ENCODE measurements at regions not wholly inside any gene's neighbourhood (a gene's known extent, or its start where the extent isn't known, plus 50 kb on each side); places are given as distances from the start of the nearest gene placed in this dataset.

- no peaks in the 10 kb centered on the region for H3K27me3 Mint-ChIP-seq (ENCODE audit: low read depth in 3 of 3)
- intact Hi-C loops (cut with micrococcal nuclease), result no loop called here
- H3K27ac Mint-ChIP-seq, result no peak overlapping the region
Observed at GRCh38 chr5:7244208-7244607, 151.7 kb upstream of the ADCY2 start.

GRCh38 chr5:7245121-7245651 is 150.8 kb upstream of the ADCY2 start:
- Histone ChIP-seq H2AFZ (ENCODE audit: insufficient read depth, low read depth, low read length, poor library complexity, severe bottlenecking) (no peak overlapping the region), H3K27me3 (ENCODE audit: control insufficient read depth in 2 of 2, insufficient read depth in 2 of 2, low read length in 2 of 2) (no peaks in the 10 kb centered on the region), H3K79me2 (ENCODE audit: insufficient read depth, low read length) (no peaks in the 10 kb centered on the region), H3K4me2 (replicated peaks; ENCODE audit: extremely low read depth, low read length, poor library complexity, severe bottlenecking) (no peak overlapping the region), H3K9ac (ENCODE audit: insufficient read depth, low read length, poor library complexity, severe bottlenecking) (no peak overlapping the region), H3K4me3 (replicated peaks in 1 of 3; ENCODE audit: low read depth in 2 of 3, low read length in 3 of 3) (no peak overlapping the region), H3K4me1 (ENCODE audit: control insufficient read depth in 1 of 2, insufficient read depth in 2 of 2, low read length in 2 of 2) (peaks cover 12 to 20% of the 10 kb centered on the region in 2 donors), H3K27ac (ENCODE audit: low read depth in 1 of 2, low read length in 2 of 2) (no peak overlapping the region), H3K36me3 (replicated peaks in 1 of 2; ENCODE audit: control insufficient read depth in 1 of 2, insufficient read depth in 2 of 2, low read length in 2 of 2) (no peaks in the 10 kb centered on the region), H3K9me3 (replicated peaks in 1 of 2; ENCODE audit: control insufficient read depth in 1 of 2, insufficient read depth in 1 of 2, low read length in 2 of 2) (no peaks in the 10 kb centered on the region), H4K20me1 (ENCODE audit: insufficient read depth, low read length) (no peaks in the 10 kb centered on the region)
- Mint-ChIP-seq H3K27ac (no peak overlapping the region), H3K27me3 (ENCODE audit: low read depth in 3 of 3) (no peaks in the 10 kb centered on the region), H3K36me3 (no peaks in the 10 kb centered on the region), H3K4me1 (no peaks in the 10 kb centered on the region), H3K9me3 (no peaks in the 10 kb centered on the region), H3K4me3 (no peak overlapping the region)
- no peak for TF ChIP-seq CTCF (IDR thresholded peaks at IDR 0.05)
- DNase-seq, result no peak
- intact Hi-C loops (cut with micrococcal nuclease), result no loop called here
- no CpG with 5 or more reads among the region's 2 CpGs for WGBS (ENCODE audit: insufficient coverage)

More at GRCh38 chr5:7244208-7244607, 151.7 kb upstream of the ADCY2 start:
- Histone ChIP-seq H3K36me3 (replicated peaks in 1 of 2; ENCODE audit: control insufficient read depth in 1 of 2, insufficient read depth in 2 of 2, low read length in 2 of 2) (no peaks in the 10 kb centered on the region), H2AFZ (ENCODE audit: insufficient read depth, low read depth, low read length, poor library complexity, severe bottlenecking) (no peak overlapping the region), H3K4me1 (ENCODE audit: control insufficient read depth in 1 of 2, insufficient read depth in 2 of 2, low read length in 2 of 2) (peaks cover 2 to 10% of the 10 kb centered on the region in 2 donors), H3K4me2 (replicated peaks; ENCODE audit: extremely low read depth, low read length, poor library complexity, severe bottlenecking) (no peak overlapping the region), H3K27ac (ENCODE audit: low read depth in 1 of 2, low read length in 2 of 2) (no peak overlapping the region), H3K4me3 (replicated peaks in 1 of 3; ENCODE audit: low read depth in 2 of 3, low read length in 3 of 3) (no peak overlapping the region), H3K79me2 (ENCODE audit: insufficient read depth, low read length) (no peaks in the 10 kb centered on the region), H3K27me3 (ENCODE audit: control insufficient read depth in 2 of 2, insufficient read depth in 2 of 2, low read length in 2 of 2) (no peaks in the 10 kb centered on the region), H4K20me1 (ENCODE audit: insufficient read depth, low read length) (no peaks in the 10 kb centered on the region), H3K9ac (ENCODE audit: insufficient read depth, low read length, poor library complexity, severe bottlenecking) (no peak overlapping the region), H3K9me3 (replicated peaks in 1 of 2; ENCODE audit: control insufficient read depth in 1 of 2, insufficient read depth in 1 of 2, low read length in 2 of 2) (no peaks in the 10 kb centered on the region)
- 100% methylated on average over 3 of the region's 3 CpGs for WGBS (ENCODE audit: insufficient coverage)
- Mint-ChIP-seq H3K9me3 (no peaks in the 10 kb centered on the region), H3K4me1 (no peaks in the 10 kb centered on the region), H3K4me3 (no peak overlapping the region), H3K36me3 (no peaks in the 10 kb centered on the region)
- TF ChIP-seq CTCF (IDR thresholded peaks at IDR 0.05), result no peak
- DNase-seq, result no peak
